MM.1S (cell line): ENCODE measurements at regions not wholly inside any gene's neighbourhood (a gene's known extent, or its start where the extent isn't known, plus 50 kb on each side); places are given as distances from the start of the nearest gene placed in this dataset.

Experiments used
- DNase-seq: peaks from one replicate; pipeline ENCODE4 v3.0.0-alpha.2; 2015
- H2AFZ ChIP-seq: fragments of 300-600 bp; sonication (generic); 2 replicates; pipeline ENCODE4 v1.6.0; 2016; ENCODE audit warnings: antibody characterized with exemption, low read length
- H3F3A ChIP-seq: fragments of 300-600 bp; sonication (generic); 2 replicates; pipeline ENCODE4 v1.6.1; 2016; ENCODE audit warnings: mild to moderate bottlenecking, antibody characterized with exemption, low read length, moderate library complexity, mixed read lengths; ENCODE audit not compliant: insufficient read depth
- H3K27ac ChIP-seq: fragments of 300-600 bp; sonication (generic); 2 replicates; pipeline ENCODE4 v1.5.1; 2016; ENCODE audit warnings: mild to moderate bottlenecking, low read length
- H3K27me3 ChIP-seq: fragments of 300-600 bp; sonication (generic); replicated peaks from 2 replicates; pipeline ENCODE4 v1.6.0; 2016; ENCODE audit warnings: low read length; ENCODE audit not compliant: insufficient read depth
- H3K36me3 ChIP-seq: fragments of 300-600 bp; sonication (generic); replicated peaks from 2 replicates; pipeline ENCODE4 v1.6.1; 2016; ENCODE audit warnings: mild to moderate bottlenecking, low read length, mixed read lengths; ENCODE audit not compliant: insufficient read depth
- H3K4me1 ChIP-seq: fragments of 300-600 bp; sonication (generic); 2 replicates; pipeline ENCODE4 v1.6.1; 2016; ENCODE audit warnings: low read length, mixed read lengths
- H3K4me2 ChIP-seq: fragments of 300-600 bp; sonication (generic); 2 replicates; pipeline ENCODE4 v1.6.0; 2016; ENCODE audit warnings: low read depth, low read length
- H3K4me3 ChIP-seq: fragments of 300-600 bp; sonication (generic); 2 replicates; pipeline ENCODE4 v1.5.1; 2016; ENCODE audit warnings: low read length, mixed read lengths
- H3K79me2 ChIP-seq: fragments of 300-600 bp; sonication (generic); 2 replicates; pipeline ENCODE4 v1.6.1; 2016; ENCODE audit warnings: mixed run types, low read length, mixed read lengths
- H3K9ac ChIP-seq: fragments of 300-600 bp; sonication (generic); 2 replicates; pipeline ENCODE4 v1.6.1; 2016; ENCODE audit warnings: low read length, mixed read lengths
- H3K9me2 ChIP-seq: fragments of 300-600 bp; sonication (generic); replicated peaks from 2 replicates; pipeline ENCODE4 v1.6.1; 2016; ENCODE audit warnings: mild to moderate bottlenecking, low read length, mixed read lengths; ENCODE audit not compliant: insufficient read depth
- H3K9me3 ChIP-seq: fragments of 300-600 bp; sonication (generic); replicated peaks from 2 replicates; pipeline ENCODE4 v1.6.1; 2016; ENCODE audit warnings: mild to moderate bottlenecking, low read length, mixed read lengths; ENCODE audit not compliant: insufficient read depth
- H4K20me1 ChIP-seq: fragments of 300-600 bp; sonication (generic); 2 replicates; pipeline ENCODE4 v1.6.1; 2016; ENCODE audit warnings: mild to moderate bottlenecking, low read length, moderate library complexity, mixed read lengths; ENCODE audit not compliant: insufficient read depth
- CTCF ChIP-seq: fragments of 300-600 bp; sonication (generic); IDR thresholded peaks from 2 replicates; pipeline ENCODE4 v1.5.1; 2016; ENCODE audit warnings: antibody characterized with exemption, low read length, mixed read lengths
- EZH2 ChIP-seq: fragments of 300-600 bp; sonication (generic); optimal IDR thresholded peaks from 2 replicates; pipeline ENCODE3; 2017; ENCODE audit warnings: low read depth, mild to moderate bottlenecking, antibody characterized with exemption, low read length, mixed read lengths
- EZH2phosphoT487 ChIP-seq: fragments of 300-600 bp; sonication (generic); IDR thresholded peaks from 2 replicates; pipeline ENCODE4 v1.6.1; 2018; ENCODE audit warnings: antibody characterized with exemption, low read length

GRCh38 chr2:34656632-34657031 lies 1057.5 kb upstream of the FAM98A start:
- TF ChIP-seq CTCF (no peak), EZH2phosphoT487 (no peak), EZH2 (no peak)
- H3K36me3 ChIP-seq = no peaks in the 10 kb centered on the region

DNA sequence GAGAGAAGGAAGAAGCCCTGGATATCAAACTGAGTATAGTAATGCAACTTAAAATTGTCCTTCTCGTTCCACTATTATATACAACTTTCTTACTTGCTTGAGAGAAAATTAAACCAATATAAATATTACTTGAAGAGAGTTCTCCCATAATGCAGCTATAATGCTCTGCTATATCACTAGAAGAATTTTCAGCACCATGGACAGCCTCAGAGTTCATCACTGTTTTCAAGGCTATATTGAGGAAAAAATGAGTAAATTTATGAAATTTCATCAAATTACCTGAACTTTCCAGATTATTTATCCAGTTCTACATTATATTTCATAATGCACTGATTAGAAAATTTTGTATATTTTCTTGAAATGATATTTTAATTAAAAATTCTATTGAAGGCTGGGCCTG lies 1053.5 kb upstream of the FAM98A start:
- Histone ChIP-seq H3K9me2 (no peaks in the 10 kb centered on the region), H3K27ac (no peak overlapping the region), H3K9ac (no peak overlapping the region), H3K4me2 (no peak overlapping the region), H3K9me3 (no peaks in the 10 kb centered on the region), H3K27me3 (no peaks in the 10 kb centered on the region), H2AFZ (no peak overlapping the region), H3K4me3 (no peak overlapping the region), H3K79me2 (no peaks in the 10 kb centered on the region), H3K4me1 (no peaks in the 10 kb centered on the region), H4K20me1 (no peaks in the 10 kb centered on the region), H3K36me3 (no peaks in the 10 kb centered on the region), H3F3A (no peaks in the 10 kb centered on the region)
- no peak for TF ChIP-seq EZH2
- TF ChIP-seq EZH2phosphoT487 = no peak
- TF ChIP-seq CTCF = no peak
- DNase-seq = peak; percentile 58

More at GRCh38 chr2:34656632-34657031, 1057.5 kb upstream of the FAM98A start:
- DNase-seq = no peak
- Histone ChIP-seq H3K79me2 (no peaks in the 10 kb centered on the region), H3K9ac (no peak overlapping the region), H4K20me1 (no peaks in the 10 kb centered on the region), H2AFZ (no peak overlapping the region), H3K4me2 (no peak overlapping the region), H3K4me3 (no peak overlapping the region), H3K27me3 (no peaks in the 10 kb centered on the region), H3K4me1 (no peaks in the 10 kb centered on the region), H3K9me3 (no peaks in the 10 kb centered on the region), H3K9me2 (no peaks in the 10 kb centered on the region), H3K27ac (no peak overlapping the region), H3F3A (no peaks in the 10 kb centered on the region)

DNA sequence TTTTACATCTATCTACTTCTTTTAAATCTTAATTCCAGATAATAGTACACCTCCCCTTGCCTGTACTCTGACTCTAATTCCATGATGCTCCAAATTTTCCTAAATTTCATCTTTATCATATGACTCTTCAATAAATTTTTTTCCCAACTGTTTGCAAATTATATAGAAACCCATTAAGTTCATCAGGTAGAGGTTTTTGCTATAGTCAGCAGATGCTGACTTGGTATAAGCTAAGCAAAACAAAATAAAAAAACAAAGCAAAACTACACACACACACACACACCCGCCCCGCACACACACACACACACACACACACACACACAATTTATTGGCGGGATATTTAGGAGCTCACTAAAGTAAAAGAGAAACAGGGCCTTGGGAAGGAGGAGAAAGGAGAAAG lies 1047.8 kb upstream of the FAM98A start:
- no peak overlapping the region for H3K4me3 ChIP-seq
- no peaks in the 10 kb centered on the region for H3K4me1 ChIP-seq
- H4K20me1 ChIP-seq = no peaks in the 10 kb centered on the region
- TF ChIP-seq CTCF = no peak
- TF ChIP-seq EZH2 = no peak
- no peak for TF ChIP-seq EZH2phosphoT487
- H3K36me3 ChIP-seq = no peaks in the 10 kb centered on the region
- no peaks in the 10 kb centered on the region for H3K9me3 ChIP-seq
- H2AFZ ChIP-seq = no peak overlapping the region
- DNase-seq = no peak
- H3K27ac ChIP-seq = no peak overlapping the region
- no peaks in the 10 kb centered on the region for H3F3A ChIP-seq
- no peaks in the 10 kb centered on the region for H3K9me2 ChIP-seq
- no peaks in the 10 kb centered on the region for H3K27me3 ChIP-seq
- H3K9ac ChIP-seq = no peak overlapping the region
- H3K4me2 ChIP-seq = no peak overlapping the region
- H3K79me2 ChIP-seq = no peaks in the 10 kb centered on the region
